H1 (cell line): ENCODE measurements at regions not wholly inside any gene's neighbourhood (a gene's known extent, or its start where the extent isn't known, plus 50 kb on each side); places are given as distances from the start of the nearest gene placed in this dataset.

Source experiments
- CTCF ChIA-PET: fragments of 300-600 bp; sonication (Branson Sonifier 250); formaldehyde crosslinking; loops from one replicate; lab custom pipeline; 2021; ENCODE audit not compliant: partially characterized antibody; lab: Charles Lee
- POLR2A ChIA-PET: fragments of 300-600 bp; sonication (Branson Sonifier 250); formaldehyde crosslinking; loops from one replicate; lab custom pipeline; 2021; ENCODE audit warnings: inconsistent platforms; ENCODE audit not compliant: partially characterized antibody; lab: Charles Lee
- DNase-seq, 2 experiments: peaks; one replicate each; pipeline versions ENCODE4 v3.0.0 to v3.0.0-alpha.2; 2010 to 2022; ENCODE audit warnings: low spot score in 2 of 2, low read depth in 1 of 2, mixed read lengths in 1 of 2
- FAIRE-seq: peaks from 2 replicates; lab custom pipeline; 2011; peaks lifted over from hg19 to GRCh38; lab: Jason Lieb, UNC
- H2AFZ ChIP-seq: 2 replicates; pipeline ENCODE4 v1.8.1; 2012; ENCODE audit warnings: low read length, inconsistent platforms
- H2AK5ac ChIP-seq: 2 replicates; pipeline ENCODE4 v1.6.1; 2013; ENCODE audit warnings: low read depth, low read length
- H2BK120ac ChIP-seq: replicated peaks from 2 replicates; pipeline ENCODE3; 2013; ENCODE audit warnings: low read depth, low read length, inconsistent platforms
- H2BK12ac ChIP-seq: 2 replicates; pipeline ENCODE4 v1.6.1; 2013; ENCODE audit warnings: low read depth, low read length
- H2BK15ac ChIP-seq: 2 replicates; pipeline ENCODE4 v1.6.1; 2013; ENCODE audit warnings: low read length
- H2BK20ac ChIP-seq: 2 replicates; pipeline ENCODE4 v1.6.1; 2013; ENCODE audit warnings: low read length
- H2BK5ac ChIP-seq: 2 replicates; pipeline ENCODE4 v1.6.1; 2013; ENCODE audit warnings: low read depth, low read length
- H3K14ac ChIP-seq: 2 replicates; pipeline ENCODE4 v1.6.1; 2013; ENCODE audit warnings: inconsistent platforms; ENCODE audit not compliant: insufficient read length
- H3K18ac ChIP-seq: 2 replicates; pipeline ENCODE4 v1.6.1; 2013; ENCODE audit warnings: low read length; ENCODE audit errors: extremely low read depth
- H3K23ac ChIP-seq: 2 replicates; pipeline ENCODE4 v1.6.1; 2013; ENCODE audit warnings: inconsistent platforms; ENCODE audit not compliant: insufficient read length
- H3K23me2 ChIP-seq: 2 replicates; pipeline ENCODE4 v1.6.1; 2013; ENCODE audit warnings: low read depth, low read length
- H3K27ac ChIP-seq: 2 replicates; pipeline ENCODE4 v1.6.1; 2011; ENCODE audit warnings: low read depth, low read length, inconsistent platforms
- H3K27me3 ChIP-seq, 4 experiments: replicated peaks in 1 of 4; 1 replicate in 1 of 4; 2 replicates in 3 of 4; pipeline versions ENCODE4 v1.6.1 to v1.8.1; 2011 to 2013; ENCODE audit warnings: low read length in 3 of 4, mild to moderate bottlenecking in 3 of 4, inconsistent platforms in 2 of 4, mixed read lengths in 2 of 4, moderate library complexity in 1 of 4; ENCODE audit not compliant: control insufficient read depth in 3 of 4, insufficient read depth in 3 of 4; ENCODE audit errors: extremely low read depth in 1 of 4
- H3K36me3 ChIP-seq, 4 experiments: 2 replicates each; pipeline versions ENCODE4 v1.6.1 to v1.8.1; 2011 to 2013; ENCODE audit warnings: mild to moderate bottlenecking in 4 of 4, low read length in 3 of 4, moderate library complexity in 2 of 4, control low read depth in 1 of 4, inconsistent platforms in 1 of 4; ENCODE audit not compliant: insufficient read depth in 4 of 4, control insufficient read depth in 2 of 4
- H3K4ac ChIP-seq: replicated peaks from 2 replicates; pipeline ENCODE3; 2013; ENCODE audit warnings: low read length, low read depth, mixed read lengths, inconsistent platforms; ENCODE audit not compliant: insufficient read length
- H3K4me1 ChIP-seq, 4 experiments: replicated peaks in 1 of 4; 1 replicate in 1 of 4; 2 replicates in 3 of 4; pipeline versions ENCODE4 v1.6.1 to v1.8.1; 2011 to 2013; ENCODE audit warnings: low read length in 3 of 4, inconsistent platforms in 2 of 4, mixed read lengths in 1 of 4; ENCODE audit not compliant: insufficient read depth in 4 of 4, control insufficient read depth in 3 of 4
- H3K4me2 ChIP-seq, 2 experiments: 2 replicates each; pipeline versions ENCODE4 v1.6.1 to v1.8.1; 2011 to 2013; ENCODE audit warnings: low read depth in 2 of 2, low read length in 2 of 2, control low read depth in 1 of 2, inconsistent platforms in 1 of 2, mild to moderate bottlenecking in 1 of 2; ENCODE audit not compliant: insufficient read depth in 1 of 2
- H3K4me3 ChIP-seq, 4 experiments: fragments of 200-600, 300-600 bp in 1 of 4; sonication (generic), shearing (Covaris generic), sonication (Bioruptor Twin) in 1 of 4; 2 replicates each; pipeline versions ENCODE4 v1.5.1 to v1.8.1; 2011 to 2016; ENCODE audit warnings: low read length in 4 of 4, low read depth in 3 of 4, control low read depth in 2 of 4, inconsistent platforms in 2 of 4, mild to moderate bottlenecking in 2 of 4, mixed read lengths in 1 of 4, moderate library complexity in 1 of 4; ENCODE audit not compliant: insufficient read depth in 2 of 4; ENCODE audit errors: extremely low read depth in 1 of 4
- H3K56ac ChIP-seq: replicated peaks from 2 replicates; pipeline ENCODE3; 2013; ENCODE audit warnings: low read depth, mild to moderate bottlenecking, mixed read lengths, low read length, inconsistent platforms; ENCODE audit not compliant: insufficient read length
- H3K79me1 ChIP-seq: 2 replicates; pipeline ENCODE4 v1.6.1; 2013; ENCODE audit warnings: low read depth, low read length, control low read depth
- H3K79me2 ChIP-seq, 2 experiments: 2 replicates each; pipeline versions ENCODE4 v1.6.1 to v1.8.1; 2012 to 2013; ENCODE audit warnings: low read length in 2 of 2, mild to moderate bottlenecking in 2 of 2, inconsistent platforms in 1 of 2; ENCODE audit not compliant: insufficient read depth in 2 of 2, control insufficient read depth in 1 of 2
- H3K9ac ChIP-seq, 4 experiments: replicated peaks in 1 of 4; 1 replicate in 1 of 4; 2 replicates in 3 of 4; pipeline versions ENCODE4 v1.6.1 to v1.8.1; 2011 to 2013; ENCODE audit warnings: low read depth in 3 of 4, low read length in 3 of 4, control low read depth in 2 of 4, mild to moderate bottlenecking in 2 of 4, moderate library complexity in 2 of 4, inconsistent platforms in 1 of 4; ENCODE audit errors: extremely low read depth in 1 of 4
- H3K9me3 ChIP-seq, 2 experiments: 2 replicates each; pipeline versions ENCODE4 v1.6.1 to v1.8.1; 2012 to 2013; ENCODE audit warnings: mild to moderate bottlenecking in 2 of 2, moderate library complexity in 2 of 2, control low read depth in 1 of 2, inconsistent platforms in 1 of 2, low read depth in 1 of 2, low read length in 1 of 2, mixed read lengths in 1 of 2; ENCODE audit not compliant: insufficient read depth in 2 of 2
- H4K20me1 ChIP-seq, 2 experiments: replicated peaks in 1 of 2; 2 replicates each; pipeline versions ENCODE3 to v1.8.1; 2011 to 2013; ENCODE audit warnings: inconsistent platforms in 2 of 2, low read length in 2 of 2, mild to moderate bottlenecking in 1 of 2; ENCODE audit not compliant: insufficient read depth in 2 of 2, control insufficient read depth in 1 of 2
- H4K5ac ChIP-seq: 2 replicates; pipeline ENCODE4 v1.6.1; 2013; ENCODE audit warnings: low read length, low read depth, mixed read lengths, inconsistent platforms; ENCODE audit not compliant: insufficient read length
- H4K8ac ChIP-seq: 2 replicates; pipeline ENCODE4 v1.8.0; 2013; ENCODE audit warnings: mild to moderate bottlenecking, moderate library complexity, low read length, inconsistent platforms; ENCODE audit not compliant: insufficient read depth; ENCODE audit errors: extremely low read depth
- H4K91ac ChIP-seq: replicated peaks from 2 replicates; pipeline ENCODE3; 2013; ENCODE audit warnings: low read length, mixed read lengths, inconsistent platforms; ENCODE audit not compliant: insufficient read length
- CTCF ChIP-seq, 3 experiments: IDR thresholded peaks; 1 replicate in 2 of 3; 2 replicates in 1 of 3; pipeline versions ENCODE4 v1.5.1 to v1.6.1; 2011; ENCODE audit warnings: low read length in 3 of 3, mild to moderate bottlenecking in 3 of 3, inconsistent platforms in 2 of 3, low read depth in 1 of 3, moderate library complexity in 1 of 3; ENCODE audit not compliant: insufficient read depth in 1 of 3; ENCODE audit errors: control extremely low read depth in 1 of 3
- GABPA ChIP-seq: IDR thresholded peaks from 2 replicates; pipeline ENCODE4 v1.6.1; 2011; ENCODE audit warnings: mild to moderate bottlenecking, low read length, moderate library complexity, borderline replicate concordance; ENCODE audit not compliant: insufficient read depth
- JUND ChIP-seq: IDR thresholded peaks from 2 replicates; pipeline ENCODE4 v1.6.1; 2011; ENCODE audit warnings: mild to moderate bottlenecking, improper control_type of control experiment, low read length
- KDM4A ChIP-seq: IDR thresholded peaks from one replicate; pipeline ENCODE4 v1.7.1; 2012; ENCODE audit warnings: low read depth, mild to moderate bottlenecking, moderate library complexity, low read length, inconsistent platforms; ENCODE audit not compliant: severe bottlenecking
- MAX ChIP-seq: IDR thresholded peaks from 2 replicates; pipeline ENCODE4 v1.6.1; 2012; ENCODE audit warnings: inconsistent platforms
- TAF1 ChIP-seq: IDR thresholded peaks from 2 replicates; pipeline ENCODE4 v1.6.1; 2011; ENCODE audit warnings: mild to moderate bottlenecking, low read depth, low read length
- WGBS, 2 experiments: shearing (Covaris generic) in 1 of 2; methylation state at CpG; one replicate each; pipeline versions ENCODE4 v1.1.6 to v1.1.7; 2013 to 2015; ENCODE audit warnings: low lambda C conversion rate in 2 of 2, mixed read lengths in 2 of 2, inconsistent platforms in 1 of 2, low coverage in 1 of 2, missing lambda C conversion rate in 1 of 2; ENCODE audit not compliant: insufficient replicate concordance in 2 of 2, insufficient coverage in 1 of 2, insufficient read length in 1 of 2; ENCODE audit errors: extremely low coverage in 1 of 2, missing lambda C conversion rate in 1 of 2; 5-methylcytosine and 5-hydroxymethylcytosine counted together

DNA sequence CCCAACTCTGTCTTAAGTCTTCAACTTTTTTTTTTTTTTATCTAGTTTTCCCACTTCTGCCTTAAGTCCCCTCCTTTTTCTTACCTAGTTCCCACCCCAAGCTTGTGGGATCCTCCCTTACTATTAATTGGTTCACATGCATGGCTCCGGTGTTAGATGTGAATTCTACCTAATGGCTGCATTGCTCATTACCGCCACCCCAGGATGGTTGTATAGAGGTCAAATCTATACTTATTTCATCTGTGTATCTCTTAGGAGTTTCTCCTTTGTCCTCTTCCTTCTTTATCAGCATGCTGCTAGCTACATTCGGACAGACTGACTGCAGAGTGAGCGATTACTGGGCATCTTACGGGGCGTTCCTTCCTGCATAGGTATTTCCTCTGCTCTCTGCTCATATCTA lies 605.7 kb upstream of the GRM7 start:
- no peak overlapping the region for H2BK120ac ChIP-seq
- no peak overlapping the region for H2BK15ac ChIP-seq
- H3K14ac ChIP-seq = no peak overlapping the region
- H3K27ac ChIP-seq = no peak overlapping the region
- H2AFZ ChIP-seq = no peak overlapping the region
- H3K4me3 ChIP-seq = no peak overlapping the region
- no peaks in the 10 kb centered on the region for H4K20me1 ChIP-seq
- H3K79me1 ChIP-seq = no peaks in the 10 kb centered on the region
- H3K4me2 ChIP-seq = no peak overlapping the region
- no peaks in the 10 kb centered on the region for H3K36me3 ChIP-seq
- no peak overlapping the region for H2BK12ac ChIP-seq
- FAIRE-seq (peak; percentile 13), DNase-seq (no peak)
- TF ChIP-seq TAF1 (no peak), CTCF (IDR thresholded peaks at IDR 0.05; ENCODE audit: control extremely low read depth in 1 of 3, insufficient read depth in 1 of 3, low read depth in 1 of 3, low read length in 3 of 3) (no peak), KDM4A (no peak), JUND (no peak), GABPA (no peak), MAX (no peak)
- no peak overlapping the region for H4K8ac ChIP-seq
- H2BK5ac ChIP-seq = no peak overlapping the region
- no peaks in the 10 kb centered on the region for H3K79me2 ChIP-seq
- CTCF ChIA-PET = no interaction called here
- H3K56ac ChIP-seq = no peak overlapping the region
- no peaks in the 10 kb centered on the region for H3K27me3 ChIP-seq
- no peak overlapping the region for H3K9ac ChIP-seq
- POLR2A ChIA-PET = no interaction called here
- no peaks in the 10 kb centered on the region for H3K23me2 ChIP-seq
- no peak overlapping the region for H3K23ac ChIP-seq
- H3K4me1 ChIP-seq = peaks cover 0 to 4% (median 0%) of the 10 kb centered on the region in 4 experiments; a peak in 1 of 7 replicates
- H3K18ac ChIP-seq = no peak overlapping the region
- H4K5ac ChIP-seq = no peak overlapping the region
- no peak overlapping the region for H2AK5ac ChIP-seq
- H3K9me3 ChIP-seq = peaks cover 5 to 7% of the 10 kb centered on the region in 2 experiments; a peak in 1 of 4 replicates
- H3K4ac ChIP-seq = no peak overlapping the region
- H2BK20ac ChIP-seq = no peak overlapping the region
- H4K91ac ChIP-seq = no peak overlapping the region
- 96% methylated on average over 6 of the region's 6 CpGs; no CpG with 5 or more reads in 1 of the 2 experiments for WGBS, 2 experiments
